IMR-90 (cell line): ENCODE measurements at regions not wholly inside any gene's neighbourhood (a gene's known extent, or its start where the extent isn't known, plus 50 kb on each side); places are given as distances from the start of the nearest gene placed in this dataset.

ENCODE experiments used
- ATAC-seq: fragments of 200-7000 bp; cut with Tn5 transposase; 2 replicates; pipeline ENCODE4 v1.9.1; 2020; ENCODE audit warnings: low read depth, mild to moderate bottlenecking, moderate library complexity
- BruUV-seq: library from RNA; stranded (reverse); fragments of 400-500 nt; replicated peaks from 2 replicates; lab custom pipeline; 2021; lab: Mats Ljungman, UMichigan
- CTCF ChIA-PET: fragments of 300-600 bp; formaldehyde crosslinking; extraction: SDS; loops from one replicate; lab custom pipeline; 2021; ENCODE audit warnings: antibody characterized with exemption; lab: Yijun Ruan, JAX
- POLR2A ChIA-PET: fragments of 300-600 bp; sonication (Branson Sonifier 250); formaldehyde crosslinking; loops from one replicate; lab custom pipeline; 2022; ENCODE audit warnings: antibody characterized with exemption; ENCODE audit not compliant: unreplicated experiment; lab: Charles Lee
- DNase-seq: peaks from one replicate; pipeline ENCODE4 v3.0.0; 2013
- H2AFZ ChIP-seq: replicated peaks from 2 replicates; pipeline ENCODE3; 2013; ENCODE audit warnings: low read length, mild to moderate bottlenecking; ENCODE audit not compliant: poor library complexity
- H2AK5ac ChIP-seq: 2 replicates; pipeline ENCODE4 v1.6.1; 2013; ENCODE audit warnings: low read depth, low read length, inconsistent platforms
- H2AK9ac ChIP-seq: replicated peaks from 2 replicates; pipeline ENCODE3; 2013; ENCODE audit warnings: mild to moderate bottlenecking, low read depth, low read length, moderate library complexity; ENCODE audit not compliant: poor library complexity
- H2BK120ac ChIP-seq: 2 replicates; pipeline ENCODE4 v1.6.1; 2013; ENCODE audit warnings: low read depth, low read length, inconsistent platforms
- H2BK15ac ChIP-seq: 3 replicates; pipeline ENCODE4 v1.6.1; 2013; ENCODE audit warnings: low read depth, low read length, inconsistent platforms
- H2BK20ac ChIP-seq: 2 replicates; pipeline ENCODE4 v1.6.1; 2013; ENCODE audit warnings: low read depth, mild to moderate bottlenecking, inconsistent platforms, low read length, moderate library complexity
- H2BK5ac ChIP-seq: 2 replicates; pipeline ENCODE4 v1.6.1; 2013; ENCODE audit warnings: mild to moderate bottlenecking, low read depth, low read length, inconsistent platforms; ENCODE audit not compliant: poor library complexity, severe bottlenecking
- H3K14ac ChIP-seq: replicated peaks from 2 replicates; pipeline ENCODE4 v1.6.1; 2013; ENCODE audit warnings: low read depth, low read length, inconsistent platforms
- H3K18ac ChIP-seq: 2 replicates; pipeline ENCODE4 v1.6.1; 2013; ENCODE audit warnings: low read depth, low read length, control low read depth
- H3K23ac ChIP-seq: 2 replicates; pipeline ENCODE4 v1.6.1; 2013; ENCODE audit warnings: low read depth, low read length, inconsistent platforms
- H3K27ac ChIP-seq: 2 replicates; pipeline ENCODE4 v1.5.1; 2013; ENCODE audit warnings: mild to moderate bottlenecking, control low read depth, low read length; ENCODE audit not compliant: insufficient read depth
- H3K27me3 ChIP-seq: 2 replicates; pipeline ENCODE4 v1.6.1; 2013; ENCODE audit warnings: low read length; ENCODE audit not compliant: control insufficient read depth, insufficient read depth
- H3K36me3 ChIP-seq: 2 replicates; pipeline ENCODE4 v1.6.1; 2013; ENCODE audit warnings: low read length, mixed read lengths; ENCODE audit not compliant: control insufficient read depth, insufficient read depth
- H3K4ac ChIP-seq: 2 replicates; pipeline ENCODE4 v1.6.1; 2013; ENCODE audit warnings: low read depth, low read length, inconsistent platforms
- H3K4me1 ChIP-seq: 2 replicates; pipeline ENCODE4 v1.6.1; 2013; ENCODE audit warnings: low read length, mixed read lengths; ENCODE audit not compliant: control insufficient read depth, insufficient read depth
- H3K4me2 ChIP-seq: 2 replicates; pipeline ENCODE4 v1.6.1; 2013; ENCODE audit warnings: low read depth, mild to moderate bottlenecking, control low read depth, low read length, moderate library complexity
- H3K4me3 ChIP-seq: 2 replicates; pipeline ENCODE4 v1.5.1; 2013; ENCODE audit warnings: low read depth, mild to moderate bottlenecking, control low read depth, low read length, moderate library complexity; ENCODE audit not compliant: insufficient read depth
- H3K56ac ChIP-seq: 2 replicates; pipeline ENCODE4 v1.6.1; 2013; ENCODE audit warnings: low read length, inconsistent platforms; ENCODE audit not compliant: insufficient read depth; ENCODE audit errors: extremely low read depth
- H3K79me1 ChIP-seq, 2 experiments: 2 replicates each; pipeline ENCODE4 v1.6.1; 2013; ENCODE audit warnings: low read length in 2 of 2, inconsistent platforms in 1 of 2, low read depth in 1 of 2
- H3K9ac ChIP-seq: 2 replicates; pipeline ENCODE4 v1.6.1; 2013; ENCODE audit warnings: low read depth, low read length, control low read depth
- H3K9me1 ChIP-seq: 2 replicates; pipeline ENCODE4 v1.6.1; 2013; ENCODE audit warnings: low read length, inconsistent platforms; ENCODE audit not compliant: insufficient read depth
- H3K9me3 ChIP-seq: 2 replicates; pipeline ENCODE4 v1.6.1; 2013; ENCODE audit warnings: low read length; ENCODE audit not compliant: control insufficient read depth, insufficient read depth
- H4K20me1 ChIP-seq: 2 replicates; pipeline ENCODE4 v1.6.1; 2013; ENCODE audit warnings: low read length, inconsistent platforms; ENCODE audit not compliant: insufficient read depth
- H4K5ac ChIP-seq: 2 replicates; pipeline ENCODE4 v1.6.1; 2013; ENCODE audit warnings: mild to moderate bottlenecking, low read depth, low read length, control low read depth
- H4K8ac ChIP-seq, 2 experiments: 2 replicates each; pipeline ENCODE4 v1.6.1; 2013; ENCODE audit warnings: low read depth in 2 of 2, low read length in 2 of 2, control low read depth in 1 of 2, inconsistent platforms in 1 of 2
- H4K91ac ChIP-seq: 2 replicates; pipeline ENCODE4 v1.6.1; 2013; ENCODE audit warnings: low read depth, low read length, inconsistent platforms; ENCODE audit not compliant: insufficient read depth
- BHLHE40 ChIP-seq: fragments of 150-350 bp; IDR thresholded peaks from 2 replicates; pipeline ENCODE4 v1.6.1; 2016; ENCODE audit warnings: mild to moderate bottlenecking, low read depth, low read length
- CEBPB ChIP-seq: IDR thresholded peaks from 2 replicates; pipeline ENCODE4 v1.6.1; 2012; ENCODE audit warnings: low read depth, low read length, improper control_type of control experiment
- MAFK ChIP-seq: IDR thresholded peaks from 2 replicates; pipeline ENCODE4 v1.6.1; 2012; ENCODE audit warnings: low read depth, low read length, improper control_type of control experiment
- RCOR1 ChIP-seq: IDR thresholded peaks from 2 replicates; pipeline ENCODE4 v1.6.1; 2012; ENCODE audit warnings: mild to moderate bottlenecking, low read length, improper control_type of control experiment; ENCODE audit not compliant: insufficient replicate concordance
- WGBS, 2 experiments: methylation state at CpG; one replicate each; pipeline versions ENCODE4 v1.1.5 to v1.1.7; 2013; ENCODE audit warnings: missing lambda C conversion rate in 2 of 2; ENCODE audit not compliant: insufficient read length in 1 of 2; ENCODE audit errors: extremely low coverage in 2 of 2; 5-methylcytosine and 5-hydroxymethylcytosine counted together
- dilution Hi-C: fragments of 300-500 bp; cut with HindIII; formaldehyde crosslinking; loops from one replicate; pipeline ENCODE4 v1.14.3; 2018; ENCODE audit warnings: low sequenced_read_pairs; ENCODE audit not compliant: unreplicated experiment
- in situ Hi-C: fragments of 300-500 bp; cut with MboI; formaldehyde crosslinking; loops from 3 replicates; pipeline ENCODE4 v1.14.3; 2019; ENCODE audit warnings: low sequenced_read_pairs, inconsistent platforms, mixed read lengths
- intact Hi-C: fragments of 100-400 bp; cut with micrococcal nuclease; formaldehyde crosslinking; loops from 2 replicates; pipeline ENCODE4 v1.10.0; 2022

- H4K20me1 ChIP-seq = no peaks in the 10 kb centered on the region
- POLR2A ChIA-PET = no interaction called here
- CTCF ChIA-PET = no interaction called here
- no peak overlapping the region for H3K4me2 ChIP-seq
- no peak overlapping the region for H2AFZ ChIP-seq
- H4K91ac ChIP-seq = no peak overlapping the region
- WGBS, 2 experiments = 82% methylated on average over 2 of the region's 3 CpGs; no CpG with 5 or more reads in 1 of the 2 experiments
- H2BK15ac ChIP-seq = no peak overlapping the region
- 0 out of 2 replicates have a peak, but pooled peaks cover 2% of the 10 kb centered on the region for H3K9me3 ChIP-seq
- H3K27me3 ChIP-seq = no peaks in the 10 kb centered on the region
- no peak overlapping the region for H3K4ac ChIP-seq
- DNase-seq = no peak
- no peak overlapping the region for H3K18ac ChIP-seq
- TF ChIP-seq MAFK = no peak
- no peak for TF ChIP-seq RCOR1
- TF ChIP-seq BHLHE40 = no peak
- no peak for TF ChIP-seq CEBPB
- H3K9ac ChIP-seq = no peak overlapping the region
- no peak overlapping the region; the same call in 1 of the 2 replicates for H3K14ac ChIP-seq
- H3K4me1 ChIP-seq = no peaks in the 10 kb centered on the region
- dilution Hi-C loops = no loop called here
- H2BK5ac ChIP-seq = no peak overlapping the region
- no peak overlapping the region for H2AK9ac ChIP-seq
- in situ Hi-C loops = loop anchor here (10.0 kb wide), 3 partner anchors 439 to 989 kb away; no protein-coding TSS in a partner anchor
- H2AK5ac ChIP-seq = no peak overlapping the region
- no peak overlapping the region for H3K4me3 ChIP-seq
- H3K27ac ChIP-seq = no peak overlapping the region
- H3K36me3 ChIP-seq = no peaks in the 10 kb centered on the region
- H3K79me1 ChIP-seq = no peaks in the 10 kb centered on the region
- H4K5ac ChIP-seq = no peak overlapping the region
- no peak overlapping the region for H3K56ac ChIP-seq
- no peak overlapping the region for H4K8ac ChIP-seq
- no peak overlapping the region for H2BK120ac ChIP-seq
- H3K9me1 ChIP-seq = no peaks in the 10 kb centered on the region
- intact Hi-C loops = no loop called here
- peak overlapping the region; percentile 45; the same call in 1 of the 2 replicates for H2BK20ac ChIP-seq
- no TSS peak for BruUV-seq
- no peak overlapping the region for H3K23ac ChIP-seq
- no peak for ATAC-seq
Observed at GRCh38 chr4:124104101-124104500, 608.4 kb downstream of the ANKRD50 start.
